Sigmoid colon (tissue), 4 donors: ENCODE measurements at regions not wholly inside any gene's neighbourhood (a gene's known extent, or its start where the extent isn't known, plus 50 kb on each side); places are given as distances from the start of the nearest gene placed in this dataset.
A peak's percentile ranks its signal among the peaks of the same experiment; 100 is the strongest.

ENCODE experiments used
- EP300 ChIP-seq, 4 donors: sonication (generic); formaldehyde crosslinking; IDR thresholded peaks; one replicate each; pipeline ENCODE4 v1.6.1; 2017; ENCODE audit warnings: antibody characterized with exemption in 4 of 4
- POLR2A ChIP-seq, 2 donors: fragments of 450-650 bp; IDR thresholded peaks; one replicate each; pipeline ENCODE4 v1.6.1; 2016; ENCODE audit warnings: antibody characterized with exemption in 2 of 2, mild to moderate bottlenecking in 2 of 2, moderate library complexity in 2 of 2
- POLR2AphosphoS5 ChIP-seq, 4 donors: sonication (generic); formaldehyde crosslinking; IDR thresholded peaks; one replicate each; pipeline ENCODE4 v1.6.1; 2017; ENCODE audit warnings: antibody characterized with exemption in 4 of 4
- TF ChIP-seq, protein P1 (sequence below), 4 experiments: fragments of 450-650 bp in 3 of 4; fragments of 200-600 bp in 1 of 4; IDR thresholded peaks; one replicate each; pipeline ENCODE4 v1.5.1; 2016 to 2019; ENCODE audit warnings: antibody characterized with exemption in 4 of 4, mild to moderate bottlenecking in 3 of 4, moderate library complexity in 2 of 4

DNA sequence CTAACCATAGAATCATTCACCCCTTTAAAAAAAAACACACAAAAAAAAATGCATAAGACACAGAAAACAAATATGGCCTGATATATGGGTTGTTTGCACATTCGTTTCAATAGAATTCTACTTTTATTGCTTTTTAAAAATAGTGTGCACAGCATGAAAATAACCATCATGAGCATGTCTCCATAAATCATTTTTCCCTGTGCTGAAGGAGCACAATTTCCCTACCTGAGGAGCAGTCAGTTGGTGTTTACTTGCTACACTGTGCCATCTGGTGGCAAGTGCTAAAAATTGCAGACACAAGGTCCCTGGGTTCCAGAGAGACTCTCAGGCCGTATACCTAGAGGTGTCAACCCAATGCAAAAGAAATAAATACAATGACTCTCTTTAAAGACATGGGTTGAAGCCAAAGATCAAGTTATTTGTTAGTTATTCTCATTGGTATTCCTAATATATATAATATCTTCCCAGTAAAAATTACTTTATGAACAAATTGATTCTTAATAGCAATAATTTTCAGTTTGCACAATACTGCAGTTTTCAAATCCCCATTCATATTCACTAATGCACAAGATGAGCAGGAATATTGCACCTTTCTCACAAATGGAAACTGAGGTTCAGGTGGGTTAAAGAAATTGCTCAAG, 551.4 kb downstream of the IQCM start:
- TF ChIP-seq POLR2AphosphoS5 (IDR thresholded peaks at IDR 0.05) = no peak
- TF ChIP-seq, protein P1, sequence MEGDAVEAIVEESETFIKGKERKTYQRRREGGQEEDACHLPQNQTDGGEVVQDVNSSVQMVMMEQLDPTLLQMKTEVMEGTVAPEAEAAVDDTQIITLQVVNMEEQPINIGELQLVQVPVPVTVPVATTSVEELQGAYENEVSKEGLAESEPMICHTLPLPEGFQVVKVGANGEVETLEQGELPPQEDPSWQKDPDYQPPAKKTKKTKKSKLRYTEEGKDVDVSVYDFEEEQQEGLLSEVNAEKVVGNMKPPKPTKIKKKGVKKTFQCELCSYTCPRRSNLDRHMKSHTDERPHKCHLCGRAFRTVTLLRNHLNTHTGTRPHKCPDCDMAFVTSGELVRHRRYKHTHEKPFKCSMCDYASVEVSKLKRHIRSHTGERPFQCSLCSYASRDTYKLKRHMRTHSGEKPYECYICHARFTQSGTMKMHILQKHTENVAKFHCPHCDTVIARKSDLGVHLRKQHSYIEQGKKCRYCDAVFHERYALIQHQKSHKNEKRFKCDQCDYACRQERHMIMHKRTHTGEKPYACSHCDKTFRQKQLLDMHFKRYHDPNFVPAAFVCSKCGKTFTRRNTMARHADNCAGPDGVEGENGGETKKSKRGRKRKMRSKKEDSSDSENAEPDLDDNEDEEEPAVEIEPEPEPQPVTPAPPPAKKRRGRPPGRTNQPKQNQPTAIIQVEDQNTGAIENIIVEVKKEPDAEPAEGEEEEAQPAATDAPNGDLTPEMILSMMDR (IDR thresholded peaks at IDR 0.05) = peak in 2 of 4 experiments; percentile 32 to 47
- no peak for TF ChIP-seq POLR2A (IDR thresholded peaks at IDR 0.05)
- no peak for TF ChIP-seq EP300 (IDR thresholded peaks at IDR 0.05)
